Prostate gland (tissue), 2 donors: ENCODE measurements at regions not wholly inside any gene's neighbourhood (a gene's known extent, or its start where the extent isn't known, plus 50 kb on each side); places are given as distances from the start of the nearest gene placed in this dataset.

Source experiments
- CTCF ChIP-seq, 4 experiments: fragments of 200-600 bp in 2 of 4; fragments of 450-650 bp in 2 of 4; sonication (generic) in 2 of 4; IDR thresholded peaks; 1 replicate in 3 of 4; 2 replicates in 1 of 4; pipeline ENCODE4 v1.5.1; 2016 to 2019; ENCODE audit warnings: antibody characterized with exemption in 4 of 4, mild to moderate bottlenecking in 2 of 4, moderate library complexity in 2 of 4
- POLR2A ChIP-seq: fragments of 450-650 bp; IDR thresholded peaks from one replicate; pipeline ENCODE4 v1.6.1; 2016; ENCODE audit warnings: antibody characterized with exemption, mild to moderate bottlenecking
- POLR2AphosphoS5 ChIP-seq: sonication (generic); formaldehyde crosslinking; IDR thresholded peaks from one replicate; pipeline ENCODE4 v1.6.1; 2017; ENCODE audit warnings: antibody characterized with exemption

- TF ChIP-seq CTCF (IDR thresholded peaks at IDR 0.05) (no peak), POLR2A (no peak), POLR2AphosphoS5 (no peak)
Measured at GRCh38 chr16:87174061-87174460, 143.1 kb downstream of the C16orf95 start.
